ENCODE measurements at regions not wholly inside any gene's neighbourhood (a gene's known extent, or its start where the extent isn't known, plus 50 kb on each side); places are given as distances from the start of the nearest gene placed in this dataset.

DNA sequence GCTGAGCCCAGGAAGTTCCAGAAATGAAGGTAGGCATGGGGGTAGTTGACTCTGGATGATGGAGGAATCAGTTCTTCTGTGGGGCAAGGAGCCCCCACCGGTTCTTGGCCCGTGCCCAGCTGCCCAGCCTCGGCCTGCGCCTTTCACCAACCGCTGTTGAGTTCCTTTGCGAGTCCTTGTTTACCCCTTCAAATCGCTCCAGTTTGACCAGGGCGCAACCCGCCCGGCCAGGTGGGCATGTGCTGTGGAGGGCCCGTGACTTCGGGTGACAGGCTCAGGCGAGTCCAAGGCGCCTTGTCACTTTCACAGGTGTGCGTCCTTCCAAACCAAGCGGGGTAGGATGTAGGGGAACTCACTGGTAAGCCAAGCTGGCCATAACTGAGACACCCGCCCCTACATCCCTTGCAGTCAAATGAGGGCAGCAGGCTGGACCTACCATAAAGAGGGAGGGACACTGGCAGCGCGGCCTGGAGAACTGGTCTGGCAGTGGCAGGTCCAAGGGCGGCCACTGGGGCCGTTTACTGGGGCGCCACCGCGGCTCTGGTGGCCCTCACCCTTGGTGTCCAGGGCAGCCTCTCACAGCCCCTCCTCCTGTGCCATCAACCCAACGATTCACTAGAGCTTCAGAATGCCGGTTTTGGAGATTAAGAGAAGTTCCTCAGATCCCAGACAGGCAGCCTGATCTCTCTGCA, 160.3 kb upstream of the ZIC3 start:
- TF ChIP-seq, protein P1, sequence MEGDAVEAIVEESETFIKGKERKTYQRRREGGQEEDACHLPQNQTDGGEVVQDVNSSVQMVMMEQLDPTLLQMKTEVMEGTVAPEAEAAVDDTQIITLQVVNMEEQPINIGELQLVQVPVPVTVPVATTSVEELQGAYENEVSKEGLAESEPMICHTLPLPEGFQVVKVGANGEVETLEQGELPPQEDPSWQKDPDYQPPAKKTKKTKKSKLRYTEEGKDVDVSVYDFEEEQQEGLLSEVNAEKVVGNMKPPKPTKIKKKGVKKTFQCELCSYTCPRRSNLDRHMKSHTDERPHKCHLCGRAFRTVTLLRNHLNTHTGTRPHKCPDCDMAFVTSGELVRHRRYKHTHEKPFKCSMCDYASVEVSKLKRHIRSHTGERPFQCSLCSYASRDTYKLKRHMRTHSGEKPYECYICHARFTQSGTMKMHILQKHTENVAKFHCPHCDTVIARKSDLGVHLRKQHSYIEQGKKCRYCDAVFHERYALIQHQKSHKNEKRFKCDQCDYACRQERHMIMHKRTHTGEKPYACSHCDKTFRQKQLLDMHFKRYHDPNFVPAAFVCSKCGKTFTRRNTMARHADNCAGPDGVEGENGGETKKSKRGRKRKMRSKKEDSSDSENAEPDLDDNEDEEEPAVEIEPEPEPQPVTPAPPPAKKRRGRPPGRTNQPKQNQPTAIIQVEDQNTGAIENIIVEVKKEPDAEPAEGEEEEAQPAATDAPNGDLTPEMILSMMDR (IDR thresholded peaks at IDR 0.05 in 2 of 3, conservative IDR thresholded peaks at IDR 0.05 in 1 of 3; ENCODE audit: control insufficient read depth in 2 of 3, extremely low read depth in 1 of 3, insufficient read depth in 1 of 3, low read depth in 3 of 3, low read length in 3 of 3), result no peak
- TF ChIP-seq SMARCA5 (IDR thresholded peaks at IDR 0.05), result no peak
- TF ChIP-seq, protein P2, sequence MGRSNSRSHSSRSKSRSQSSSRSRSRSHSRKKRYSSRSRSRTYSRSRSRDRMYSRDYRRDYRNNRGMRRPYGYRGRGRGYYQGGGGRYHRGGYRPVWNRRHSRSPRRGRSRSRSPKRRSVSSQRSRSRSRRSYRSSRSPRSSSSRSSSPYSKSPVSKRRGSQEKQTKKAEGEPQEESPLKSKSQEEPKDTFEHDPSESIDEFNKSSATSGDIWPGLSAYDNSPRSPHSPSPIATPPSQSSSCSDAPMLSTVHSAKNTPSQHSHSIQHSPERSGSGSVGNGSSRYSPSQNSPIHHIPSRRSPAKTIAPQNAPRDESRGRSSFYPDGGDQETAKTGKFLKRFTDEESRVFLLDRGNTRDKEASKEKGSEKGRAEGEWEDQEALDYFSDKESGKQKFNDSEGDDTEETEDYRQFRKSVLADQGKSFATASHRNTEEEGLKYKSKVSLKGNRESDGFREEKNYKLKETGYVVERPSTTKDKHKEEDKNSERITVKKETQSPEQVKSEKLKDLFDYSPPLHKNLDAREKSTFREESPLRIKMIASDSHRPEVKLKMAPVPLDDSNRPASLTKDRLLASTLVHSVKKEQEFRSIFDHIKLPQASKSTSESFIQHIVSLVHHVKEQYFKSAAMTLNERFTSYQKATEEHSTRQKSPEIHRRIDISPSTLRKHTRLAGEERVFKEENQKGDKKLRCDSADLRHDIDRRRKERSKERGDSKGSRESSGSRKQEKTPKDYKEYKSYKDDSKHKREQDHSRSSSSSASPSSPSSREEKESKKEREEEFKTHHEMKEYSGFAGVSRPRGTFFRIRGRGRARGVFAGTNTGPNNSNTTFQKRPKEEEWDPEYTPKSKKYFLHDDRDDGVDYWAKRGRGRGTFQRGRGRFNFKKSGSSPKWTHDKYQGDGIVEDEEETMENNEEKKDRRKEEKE (IDR thresholded peaks at IDR 0.05), result no peak
- no peak for TF ChIP-seq IKZF1 (conservative IDR thresholded peaks at IDR 0.05)
- no peak for TF ChIP-seq ESRRA (IDR thresholded peaks at IDR 0.05; ENCODE audit: low read length)
- TF ChIP-seq, protein P3, sequence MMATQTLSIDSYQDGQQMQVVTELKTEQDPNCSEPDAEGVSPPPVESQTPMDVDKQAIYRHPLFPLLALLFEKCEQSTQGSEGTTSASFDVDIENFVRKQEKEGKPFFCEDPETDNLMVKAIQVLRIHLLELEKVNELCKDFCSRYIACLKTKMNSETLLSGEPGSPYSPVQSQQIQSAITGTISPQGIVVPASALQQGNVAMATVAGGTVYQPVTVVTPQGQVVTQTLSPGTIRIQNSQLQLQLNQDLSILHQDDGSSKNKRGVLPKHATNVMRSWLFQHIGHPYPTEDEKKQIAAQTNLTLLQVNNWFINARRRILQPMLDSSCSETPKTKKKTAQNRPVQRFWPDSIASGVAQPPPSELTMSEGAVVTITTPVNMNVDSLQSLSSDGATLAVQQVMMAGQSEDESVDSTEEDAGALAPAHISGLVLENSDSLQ (IDR thresholded peaks at IDR 0.05), result no peak
- no peak for TF ChIP-seq POLR2A (IDR thresholded peaks at IDR 0.05; ENCODE audit: low read depth, low read length)
- TF ChIP-seq EZH2 (IDR thresholded peaks at IDR 0.05; ENCODE audit: borderline replicate concordance, control insufficient read depth, low read depth, low read length), result no peak
- no peak for TF ChIP-seq STAT1 (conservative IDR thresholded peaks at IDR 0.05)
- TF ChIP-seq BRCA1 (IDR thresholded peaks at IDR 0.05; ENCODE audit: low read depth, low read length), result no peak
- TF ChIP-seq SIN3A (IDR thresholded peaks at IDR 0.05; ENCODE audit: low read depth, low read length), result no peak
